Keratinocyte (primary cell): ENCODE measurements at regions not wholly inside any gene's neighbourhood (a gene's known extent, or its start where the extent isn't known, plus 50 kb on each side); places are given as distances from the start of the nearest gene placed in this dataset.

Source experiments
- EZH2 ChIP-seq: IDR thresholded peaks from one replicate; pipeline ENCODE4 v1.6.1; 2012; ENCODE audit warnings: inconsistent platforms, mild to moderate bottlenecking, low read length, moderate library complexity
- TF ChIP-seq, protein P1 (sequence below), 3 experiments: IDR thresholded peaks in 1 of 3; conservative IDR thresholded peaks in 1 of 3; optimal IDR thresholded peaks in 1 of 3; 2 replicates in 2 of 3; 3 replicates in 1 of 3; pipeline versions ENCODE3 to v1.5.1; 2011; ENCODE audit warnings: low read length in 3 of 3, mild to moderate bottlenecking in 3 of 3, moderate library complexity in 2 of 3, control low read depth in 1 of 3, inconsistent platforms in 1 of 3; ENCODE audit not compliant: insufficient read depth in 2 of 3; ENCODE audit errors: extremely low read depth in 1 of 3

DNA sequence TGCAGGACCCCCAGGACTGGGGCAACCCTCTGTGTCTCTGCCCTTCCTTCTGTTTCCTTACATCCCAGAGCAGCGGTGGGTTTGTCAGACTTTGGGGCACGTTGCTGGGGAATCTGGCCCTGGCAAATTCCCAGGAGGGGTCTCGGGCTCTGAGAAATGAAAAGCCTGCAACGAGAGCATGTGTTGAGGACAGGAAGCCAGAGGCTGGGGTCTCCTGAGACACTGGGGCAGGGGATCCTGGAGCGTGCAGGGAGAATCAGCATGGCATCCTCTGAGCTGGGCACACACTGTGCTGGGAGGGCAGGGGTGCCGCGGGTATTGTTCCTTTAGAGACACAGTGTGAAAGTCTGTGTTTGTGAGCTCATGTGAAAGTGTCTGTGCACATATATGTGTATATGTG lies 279.9 kb upstream of the PPP2R2D start:
- TF ChIP-seq, protein P1, sequence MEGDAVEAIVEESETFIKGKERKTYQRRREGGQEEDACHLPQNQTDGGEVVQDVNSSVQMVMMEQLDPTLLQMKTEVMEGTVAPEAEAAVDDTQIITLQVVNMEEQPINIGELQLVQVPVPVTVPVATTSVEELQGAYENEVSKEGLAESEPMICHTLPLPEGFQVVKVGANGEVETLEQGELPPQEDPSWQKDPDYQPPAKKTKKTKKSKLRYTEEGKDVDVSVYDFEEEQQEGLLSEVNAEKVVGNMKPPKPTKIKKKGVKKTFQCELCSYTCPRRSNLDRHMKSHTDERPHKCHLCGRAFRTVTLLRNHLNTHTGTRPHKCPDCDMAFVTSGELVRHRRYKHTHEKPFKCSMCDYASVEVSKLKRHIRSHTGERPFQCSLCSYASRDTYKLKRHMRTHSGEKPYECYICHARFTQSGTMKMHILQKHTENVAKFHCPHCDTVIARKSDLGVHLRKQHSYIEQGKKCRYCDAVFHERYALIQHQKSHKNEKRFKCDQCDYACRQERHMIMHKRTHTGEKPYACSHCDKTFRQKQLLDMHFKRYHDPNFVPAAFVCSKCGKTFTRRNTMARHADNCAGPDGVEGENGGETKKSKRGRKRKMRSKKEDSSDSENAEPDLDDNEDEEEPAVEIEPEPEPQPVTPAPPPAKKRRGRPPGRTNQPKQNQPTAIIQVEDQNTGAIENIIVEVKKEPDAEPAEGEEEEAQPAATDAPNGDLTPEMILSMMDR (optimal IDR thresholded peaks at IDR 0.05 in 1 of 3, IDR thresholded peaks at IDR 0.05 in 1 of 3, conservative IDR thresholded peaks at IDR 0.05 in 1 of 3; ENCODE audit: extremely low read depth in 1 of 3, insufficient read depth in 2 of 3, low read length in 3 of 3): no peak
- no peak for TF ChIP-seq EZH2
